GM13977 (cell line): ENCODE measurements at regions not wholly inside any gene's neighbourhood (a gene's known extent, or its start where the extent isn't known, plus 50 kb on each side); places are given as distances from the start of the nearest gene placed in this dataset.

Experiments used
- DNase-seq: peaks from one replicate; pipeline ENCODE4 v3.0.0; 2012; ENCODE audit warnings: low spot score
- in situ Hi-C: fragments of 300-500 bp; cut with MboI; formaldehyde crosslinking; loops from one replicate; pipeline ENCODE4 v1.12.0; 2022; ENCODE audit warnings: low sequenced_read_pairs, low pct_unique_long_range_greater_than_20kb, mixed read lengths, inconsistent platforms; ENCODE audit not compliant: unreplicated experiment
- TF ChIP-seq, protein P1 (sequence below): IDR thresholded peaks from 2 replicates; pipeline ENCODE4 v1.5.1; 2012; ENCODE audit warnings: mild to moderate bottlenecking, control low read depth; ENCODE audit not compliant: insufficient read depth; ENCODE audit errors: extremely low read depth, missing control alignments

DNA sequence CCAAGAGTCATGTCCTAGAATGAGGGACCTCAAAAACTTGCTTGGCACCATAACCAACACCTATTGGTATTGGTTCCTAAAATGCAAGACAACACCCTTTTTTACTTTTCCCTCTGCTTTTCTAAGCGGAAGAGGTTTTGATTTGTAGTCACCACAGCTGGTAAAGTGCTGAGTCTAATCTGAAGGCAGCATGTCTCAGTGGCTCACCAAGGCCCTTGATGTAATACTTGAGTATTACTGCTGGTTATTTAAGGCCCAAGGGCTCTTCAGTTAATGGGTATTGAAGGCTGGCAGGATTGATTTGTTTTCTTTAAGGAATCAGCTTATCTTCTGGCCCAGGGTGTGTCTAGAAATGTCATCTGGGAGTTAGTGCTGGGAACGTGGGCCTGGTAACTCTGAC lies 735.1 kb downstream of the GLUD2 start:
- TF ChIP-seq, protein P1, sequence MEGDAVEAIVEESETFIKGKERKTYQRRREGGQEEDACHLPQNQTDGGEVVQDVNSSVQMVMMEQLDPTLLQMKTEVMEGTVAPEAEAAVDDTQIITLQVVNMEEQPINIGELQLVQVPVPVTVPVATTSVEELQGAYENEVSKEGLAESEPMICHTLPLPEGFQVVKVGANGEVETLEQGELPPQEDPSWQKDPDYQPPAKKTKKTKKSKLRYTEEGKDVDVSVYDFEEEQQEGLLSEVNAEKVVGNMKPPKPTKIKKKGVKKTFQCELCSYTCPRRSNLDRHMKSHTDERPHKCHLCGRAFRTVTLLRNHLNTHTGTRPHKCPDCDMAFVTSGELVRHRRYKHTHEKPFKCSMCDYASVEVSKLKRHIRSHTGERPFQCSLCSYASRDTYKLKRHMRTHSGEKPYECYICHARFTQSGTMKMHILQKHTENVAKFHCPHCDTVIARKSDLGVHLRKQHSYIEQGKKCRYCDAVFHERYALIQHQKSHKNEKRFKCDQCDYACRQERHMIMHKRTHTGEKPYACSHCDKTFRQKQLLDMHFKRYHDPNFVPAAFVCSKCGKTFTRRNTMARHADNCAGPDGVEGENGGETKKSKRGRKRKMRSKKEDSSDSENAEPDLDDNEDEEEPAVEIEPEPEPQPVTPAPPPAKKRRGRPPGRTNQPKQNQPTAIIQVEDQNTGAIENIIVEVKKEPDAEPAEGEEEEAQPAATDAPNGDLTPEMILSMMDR: no peak
- no peak for DNase-seq
- in situ Hi-C loops: no loop called here

DNA sequence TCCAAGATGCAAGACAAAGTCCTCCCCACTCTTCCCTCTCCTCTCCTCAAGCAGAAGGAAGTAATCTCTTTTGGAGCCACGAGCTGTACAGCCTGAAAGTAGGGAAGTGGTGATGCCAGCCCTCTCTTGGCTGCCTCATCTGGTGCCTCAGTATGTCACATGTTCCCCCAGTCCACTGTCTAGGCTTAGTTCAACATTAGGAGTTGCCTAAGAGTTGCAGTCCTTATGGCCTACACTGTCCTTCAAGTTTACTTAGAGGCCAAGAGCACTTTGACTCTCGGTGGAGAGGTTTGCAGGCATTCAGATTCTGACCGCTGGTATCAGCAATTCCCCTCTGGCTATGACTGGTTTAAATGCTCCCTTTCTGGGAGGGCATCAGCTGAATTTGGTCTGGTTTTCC lies 735.6 kb downstream of the GLUD2 start:
- in situ Hi-C loops: no loop called here
- TF ChIP-seq, protein P1: no peak

DNA sequence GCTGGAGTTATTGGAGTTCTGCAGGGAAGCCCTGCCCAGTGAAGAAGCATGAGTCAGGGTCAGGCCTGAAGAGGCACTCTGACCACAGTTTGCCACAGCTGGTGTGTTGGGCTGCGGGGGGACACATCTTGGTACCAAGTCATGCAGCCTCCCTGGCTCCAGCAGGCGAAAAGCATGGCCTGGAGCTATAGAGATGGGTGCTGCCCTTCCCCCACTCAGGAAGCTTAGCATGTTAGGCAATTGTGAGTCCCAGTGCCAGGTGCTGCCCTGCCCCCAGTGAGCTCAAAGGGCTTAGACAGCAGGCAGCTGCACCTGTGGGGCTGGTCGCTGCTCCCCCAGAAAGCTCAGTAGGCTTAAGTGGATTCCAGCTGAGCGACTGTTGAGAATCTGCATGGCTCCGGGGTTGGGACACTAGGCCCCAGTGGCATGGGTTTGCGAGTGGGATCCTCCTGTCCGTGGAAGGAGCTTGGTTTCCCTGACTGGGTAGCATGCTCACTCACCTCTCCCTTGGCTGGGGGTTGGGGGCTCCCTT lies 755.5 kb downstream of the GLUD2 start:
- in situ Hi-C loops: no loop called here
- TF ChIP-seq, protein P1: no peak
- no peak for DNase-seq

More for the DNA sequence above, 735.6 kb downstream of the GLUD2 start:
- no peak for DNase-seq

DNA sequence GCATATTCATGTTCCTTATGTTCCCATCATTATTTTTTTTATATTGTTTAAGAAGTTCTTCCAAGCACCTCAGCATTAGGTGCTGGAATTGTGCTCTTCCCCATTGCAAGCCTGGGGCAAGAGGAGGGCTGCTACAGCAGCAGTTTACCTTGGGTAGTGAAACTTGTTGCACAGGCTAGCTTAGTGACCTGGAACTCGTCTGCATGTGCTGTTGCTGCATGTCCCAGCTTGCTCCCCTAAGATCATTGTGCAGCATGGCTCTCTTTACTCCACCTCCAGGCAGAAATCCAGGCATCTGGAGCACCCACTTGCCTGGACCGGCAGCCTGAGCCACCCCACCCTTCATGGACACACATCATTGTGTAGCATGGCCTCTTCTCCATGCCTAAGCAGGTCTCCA lies 776.0 kb downstream of the GLUD2 start:
- in situ Hi-C loops: no loop called here
- no peak for DNase-seq
- TF ChIP-seq, protein P1: no peak

DNA sequence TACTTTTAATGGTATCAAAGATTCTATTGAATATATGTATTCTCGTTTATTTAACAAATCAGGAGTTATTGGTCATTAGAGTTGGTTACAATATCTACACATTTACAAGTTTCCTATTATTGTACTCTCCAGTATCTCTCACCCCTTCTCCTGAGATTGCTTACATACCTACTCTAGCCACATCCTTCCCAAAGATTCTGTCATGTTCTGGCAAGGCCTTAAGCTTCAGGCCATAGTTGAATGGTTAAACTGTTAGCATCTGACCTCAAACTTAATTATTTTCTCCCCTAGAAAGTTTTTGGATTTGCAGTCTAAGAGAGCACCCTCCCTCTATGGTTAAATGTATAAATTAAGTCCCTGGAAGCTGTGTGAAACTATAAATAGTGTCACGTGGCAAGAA lies 784.2 kb downstream of the GLUD2 start:
- in situ Hi-C loops: no loop called here
- TF ChIP-seq, protein P1: no peak
- DNase-seq: no peak

DNA sequence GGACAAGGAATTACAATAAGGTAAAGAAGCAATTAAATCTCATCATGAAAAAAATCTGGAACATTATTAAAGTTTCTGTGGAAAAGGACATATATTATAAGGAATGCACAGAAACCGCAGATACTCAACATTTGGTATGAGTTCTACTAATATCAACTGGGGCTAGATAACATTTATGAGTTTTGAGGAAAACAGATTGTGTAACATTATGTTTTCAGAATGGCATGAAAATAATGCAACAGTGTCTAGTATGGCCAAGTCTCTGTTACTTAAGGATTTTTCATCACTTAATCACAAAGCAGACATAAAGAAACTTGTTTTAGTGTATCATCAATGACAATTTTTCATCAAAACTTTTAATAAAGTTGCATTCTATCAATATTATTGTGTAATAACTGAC lies 785.0 kb downstream of the GLUD2 start:
- in situ Hi-C loops: no loop called here
- TF ChIP-seq, protein P1: no peak

DNA sequence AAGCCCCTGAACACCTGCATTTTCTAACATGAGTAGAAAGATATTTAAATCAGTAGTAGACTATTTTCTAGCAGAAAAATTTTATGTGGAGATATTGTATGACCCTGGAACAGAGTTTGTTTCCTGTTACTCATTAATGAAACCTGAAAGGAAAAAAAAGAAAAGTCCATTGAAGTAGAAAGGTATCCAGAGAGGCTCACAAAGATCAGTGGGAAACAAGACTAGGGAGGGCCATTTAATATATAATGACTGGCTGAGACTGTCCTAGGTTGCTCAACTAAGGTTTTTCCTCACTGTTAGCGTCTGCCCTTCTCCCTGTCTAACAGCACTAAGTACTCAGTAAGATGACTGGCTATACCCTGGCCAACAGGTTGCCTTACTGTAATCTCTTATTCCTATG lies 788.6 kb downstream of the GLUD2 start:
- TF ChIP-seq, protein P1: no peak
- no peak for DNase-seq
- in situ Hi-C loops: no loop called here

More for the DNA sequence above, 785.0 kb downstream of the GLUD2 start:
- no peak for DNase-seq
